Fibroblast of pulmonary artery (primary cell): ENCODE measurements at regions not wholly inside any gene's neighbourhood (a gene's known extent, or its start where the extent isn't known, plus 50 kb on each side); places are given as distances from the start of the nearest gene placed in this dataset.

Experiments
- DNase-seq: peaks from one replicate; pipeline ENCODE4 v3.0.0-alpha.2; 2010; ENCODE audit warnings: low read depth
- H3K4me3 ChIP-seq: replicated peaks from 2 replicates; pipeline ENCODE4 v1.5.1; 2011; ENCODE audit warnings: low read depth, mild to moderate bottlenecking, control low read depth, low read length, moderate library complexity
- TF ChIP-seq, protein P1 (sequence below): IDR thresholded peaks from 2 replicates; pipeline ENCODE4 v1.5.1; 2011; ENCODE audit warnings: mild to moderate bottlenecking, control low read depth, low read length, inconsistent platforms; ENCODE audit errors: missing control alignments

- TF ChIP-seq, protein P1, sequence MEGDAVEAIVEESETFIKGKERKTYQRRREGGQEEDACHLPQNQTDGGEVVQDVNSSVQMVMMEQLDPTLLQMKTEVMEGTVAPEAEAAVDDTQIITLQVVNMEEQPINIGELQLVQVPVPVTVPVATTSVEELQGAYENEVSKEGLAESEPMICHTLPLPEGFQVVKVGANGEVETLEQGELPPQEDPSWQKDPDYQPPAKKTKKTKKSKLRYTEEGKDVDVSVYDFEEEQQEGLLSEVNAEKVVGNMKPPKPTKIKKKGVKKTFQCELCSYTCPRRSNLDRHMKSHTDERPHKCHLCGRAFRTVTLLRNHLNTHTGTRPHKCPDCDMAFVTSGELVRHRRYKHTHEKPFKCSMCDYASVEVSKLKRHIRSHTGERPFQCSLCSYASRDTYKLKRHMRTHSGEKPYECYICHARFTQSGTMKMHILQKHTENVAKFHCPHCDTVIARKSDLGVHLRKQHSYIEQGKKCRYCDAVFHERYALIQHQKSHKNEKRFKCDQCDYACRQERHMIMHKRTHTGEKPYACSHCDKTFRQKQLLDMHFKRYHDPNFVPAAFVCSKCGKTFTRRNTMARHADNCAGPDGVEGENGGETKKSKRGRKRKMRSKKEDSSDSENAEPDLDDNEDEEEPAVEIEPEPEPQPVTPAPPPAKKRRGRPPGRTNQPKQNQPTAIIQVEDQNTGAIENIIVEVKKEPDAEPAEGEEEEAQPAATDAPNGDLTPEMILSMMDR = no peak
- no peak overlapping the region for H3K4me3 ChIP-seq
- no peak for DNase-seq
Observed at GRCh38 chr7:94169682-94170081, 165.5 kb upstream of the BET1 start.

DNA sequence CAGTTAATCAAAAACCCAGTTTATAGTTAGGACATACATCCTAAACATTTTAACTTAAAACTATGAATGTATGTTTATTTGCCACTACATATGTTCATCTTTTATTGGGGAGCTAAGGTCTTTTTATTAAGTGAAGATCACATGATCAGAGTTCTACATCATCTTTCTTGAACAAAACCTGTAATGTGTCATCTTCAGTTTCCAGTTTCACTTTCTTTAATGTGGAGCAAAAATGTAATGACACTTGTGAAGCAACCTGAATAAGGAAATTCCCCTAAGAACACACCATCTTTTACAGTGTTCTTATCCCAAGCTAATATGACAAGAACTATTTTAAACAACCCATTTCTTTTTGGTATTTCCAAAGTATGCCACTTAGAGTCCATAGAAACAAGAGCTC is 166.7 kb upstream of the BET1 start:
- no peak overlapping the region for H3K4me3 ChIP-seq
- TF ChIP-seq, protein P1 = no peak
- DNase-seq = no peak

DNA sequence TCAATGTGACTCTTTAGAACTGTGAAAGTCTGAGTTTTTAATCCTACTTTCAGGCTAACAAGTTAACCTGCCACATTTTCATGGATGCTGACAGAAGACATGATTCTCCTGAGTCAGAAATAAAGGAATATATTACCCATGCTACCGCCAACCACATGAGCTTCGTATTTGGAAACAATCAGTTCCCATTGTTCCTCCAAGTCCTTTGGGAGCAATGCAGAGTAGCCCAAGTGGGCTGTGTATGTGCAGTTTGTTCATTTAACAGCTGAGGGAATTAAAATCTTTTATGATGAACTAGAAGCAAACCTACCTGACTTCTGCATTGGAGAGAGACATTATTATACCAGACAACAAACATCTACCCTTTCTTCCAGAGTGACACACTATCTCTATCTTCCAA is 169.3 kb upstream of the BET1 start:
- TF ChIP-seq, protein P1 = no peak
- H3K4me3 ChIP-seq = no peak overlapping the region
- DNase-seq = no peak

DNA sequence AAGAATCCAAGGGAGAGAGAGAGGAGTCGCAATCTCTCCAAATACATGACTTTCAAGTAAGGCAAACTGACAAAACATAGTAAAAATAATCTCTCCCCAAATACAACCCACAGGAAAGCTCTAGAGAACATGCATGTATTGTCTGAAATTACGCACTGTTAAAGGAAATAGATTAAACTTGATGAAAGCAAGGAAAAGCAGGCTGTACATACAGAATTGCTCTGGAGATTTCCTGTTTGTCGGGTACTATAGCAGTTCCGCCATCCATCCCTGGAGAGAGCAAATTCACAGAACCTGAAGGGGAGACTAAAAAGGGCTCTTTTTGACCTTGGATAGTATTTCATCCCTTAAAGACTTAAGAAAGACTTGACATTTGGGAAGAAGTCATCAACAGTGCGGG is 170.2 kb upstream of the BET1 start:
- H3K4me3 ChIP-seq = no peak overlapping the region
- no peak for DNase-seq
- TF ChIP-seq, protein P1 = no peak

DNA sequence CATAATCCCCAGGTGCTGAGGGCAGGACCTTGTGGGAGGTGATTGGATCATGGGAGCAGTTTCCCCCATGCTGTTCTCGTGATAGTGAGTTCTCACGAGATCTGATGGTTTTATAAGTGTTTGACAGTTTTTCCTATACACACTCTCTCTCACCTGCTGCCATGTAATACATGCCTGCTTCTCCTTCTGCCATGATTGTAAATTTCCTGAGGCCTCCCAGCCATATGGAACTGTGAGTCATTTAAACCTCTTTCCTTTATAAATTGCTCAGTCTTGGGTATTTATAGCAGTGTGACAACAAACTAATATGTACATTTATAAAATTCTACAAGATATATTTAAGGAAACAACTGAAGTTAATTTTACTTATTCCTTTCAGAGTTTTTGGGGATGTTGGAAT is 170.8 kb upstream of the BET1 start:
- no peak for DNase-seq
- no peak overlapping the region for H3K4me3 ChIP-seq
- TF ChIP-seq, protein P1 = no peak

DNA sequence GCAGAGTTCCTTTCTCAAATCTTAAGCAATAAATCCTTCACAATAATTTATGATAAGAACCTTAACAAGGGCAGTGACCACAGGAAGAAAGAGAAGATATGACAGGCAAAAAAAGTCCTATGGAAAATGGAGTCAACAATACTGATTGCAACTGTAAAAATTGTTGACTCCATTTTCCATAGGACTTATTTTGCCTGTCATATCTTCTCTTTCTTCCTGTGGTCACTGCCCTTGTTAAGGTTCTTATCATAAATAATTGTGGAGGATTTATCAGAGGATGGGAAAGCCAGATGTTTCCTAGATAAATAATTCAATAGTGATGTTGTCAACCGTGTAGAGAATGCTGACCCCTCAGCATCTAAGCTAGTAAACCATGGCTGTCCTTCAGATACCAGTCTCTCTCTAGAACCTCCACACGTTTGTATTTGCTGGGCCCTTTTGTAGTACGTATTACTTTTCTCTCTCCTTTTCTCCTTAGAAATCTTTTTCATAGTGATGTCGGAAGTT is 172.6 kb upstream of the BET1 start:
- H3K4me3 ChIP-seq = no peak overlapping the region
- TF ChIP-seq, protein P1 = no peak
- DNase-seq = no peak

DNA sequence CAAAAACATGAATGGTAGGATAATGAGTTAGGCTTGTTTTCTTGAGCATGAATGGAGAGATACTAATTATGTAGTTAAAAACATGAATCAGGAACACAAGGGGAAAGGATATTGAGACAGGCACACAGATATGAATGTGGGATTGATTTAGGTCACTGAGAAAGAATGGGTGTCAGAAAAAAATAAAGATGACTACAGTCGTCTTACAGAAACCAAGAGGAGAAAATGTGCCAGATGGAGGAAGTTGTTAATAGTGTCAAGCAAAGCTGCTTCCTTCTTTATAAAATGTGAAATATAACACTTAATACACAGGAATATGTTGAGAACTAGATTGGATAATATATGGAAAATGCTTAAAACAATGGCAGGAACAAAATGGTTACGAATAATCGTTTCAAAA is 173.3 kb upstream of the BET1 start:
- TF ChIP-seq, protein P1 = no peak
- H3K4me3 ChIP-seq = no peak overlapping the region
- DNase-seq = no peak
